OCI-LY7 (cell line): ENCODE measurements at regions not wholly inside any gene's neighbourhood (a gene's known extent, or its start where the extent isn't known, plus 50 kb on each side); places are given as distances from the start of the nearest gene placed in this dataset.

Source experiments
- CTCF ChIP-seq: fragments of 200-600 bp; sonication (generic); conservative IDR thresholded peaks from 2 replicates; pipeline ENCODE4 v1.5.1; 2014; ENCODE audit warnings: mild to moderate bottlenecking, antibody characterized with exemption, low read length, moderate library complexity, mixed read lengths
- EZH2phosphoT487 ChIP-seq: fragments of 200-600 bp; sonication (generic); IDR thresholded peaks from 2 replicates; pipeline ENCODE4 v1.6.1; 2018; ENCODE audit warnings: low read depth, borderline replicate concordance, mild to moderate bottlenecking, mixed run types, antibody characterized with exemption, low read length, moderate library complexity, mixed read lengths

- TF ChIP-seq CTCF, result no peak
- TF ChIP-seq EZH2phosphoT487, result no peak
These were observed 392.7 kb upstream of the TBL1XR1 start for GRCh38 chr3:177589911-177590381.
